ENCODE measurements at regions not wholly inside any gene's neighbourhood (a gene's known extent, or its start where the extent isn't known, plus 50 kb on each side); places are given as distances from the start of the nearest gene placed in this dataset.
"Not testable (repeated sequence)": the region's sequence is repeated elsewhere in the genome, so short reads cannot be mapped to it uniquely, and the experiment has no call there.

DNA sequence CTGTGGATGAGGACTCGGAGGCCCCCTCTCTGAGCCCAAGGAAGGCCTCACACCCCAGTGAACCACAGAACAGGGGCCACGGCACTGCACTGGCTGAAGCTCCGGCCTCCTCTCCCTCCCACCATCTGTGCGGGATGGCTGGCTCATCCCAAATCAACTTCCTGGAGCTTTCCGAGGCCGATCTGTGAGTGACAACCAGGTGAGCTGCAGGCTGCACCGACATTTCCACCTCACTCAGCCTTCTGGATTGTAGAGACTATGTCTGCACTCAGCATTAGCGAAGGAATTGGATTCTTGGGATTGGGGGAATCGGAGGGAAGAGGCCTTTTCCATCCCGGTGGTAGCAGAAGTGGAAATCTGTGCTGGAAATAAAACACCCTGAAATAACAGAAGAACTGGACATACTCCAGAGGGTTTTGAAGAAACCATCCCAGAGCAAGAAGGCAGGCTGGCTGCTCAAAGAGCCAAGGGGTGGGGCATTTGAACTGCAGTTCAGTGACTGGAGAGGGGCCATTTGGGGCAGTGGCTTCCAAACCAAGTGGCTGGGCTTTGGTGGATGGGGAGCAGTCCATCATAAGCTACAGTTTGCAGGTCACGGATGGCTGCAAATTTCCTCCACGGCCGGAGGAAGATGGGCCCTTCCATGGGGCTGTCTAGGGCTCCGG, 118.5 kb downstream of the NPIPB11 start:
- TF ChIP-seq POLR2A (IDR thresholded peaks at IDR 0.05; ENCODE audit: low read length); GATA1 (IDR thresholded peaks at IDR 0.05; ENCODE audit: low read depth, low read length): not testable (repeated sequence)
